Adrenal gland (tissue), 9 donors: ENCODE measurements at regions not wholly inside any gene's neighbourhood (a gene's known extent, or its start where the extent isn't known, plus 50 kb on each side); places are given as distances from the start of the nearest gene placed in this dataset.

Experiments used
- DNase-seq, 7 donors: peaks; one replicate each; pipeline ENCODE4 v3.0.0-alpha.2; 2019 to 2020
- H3K27ac ChIP-seq, 5 donors: fragments of 200-600 bp; sonication (generic) in 4 of 5; 1 replicate in 3 of 5; 2 replicates in 2 of 5; pipeline versions ENCODE4 v1.5.1 to v1.8.0; 2016 to 2020; ENCODE audit warnings: mild to moderate bottlenecking in 1 of 5
- H3K27me3 ChIP-seq: fragments of 200-600 bp; 2 replicates; pipeline ENCODE4 v1.8.0; 2021
- H3K36me3 ChIP-seq, 2 donors: fragments of 200-600 bp; replicated peaks in 1 of 2; 1 replicate in 1 of 2; 2 replicates in 1 of 2; pipeline versions ENCODE4 v1.5.1 to v1.8.0; 2018 to 2022
- H3K4me1 ChIP-seq, 2 donors: fragments of 200-600 bp; replicated peaks in 1 of 2; 1 replicate in 1 of 2; 2 replicates in 1 of 2; pipeline versions ENCODE4 v1.5.1 to v1.8.0; 2018 to 2021
- H3K4me3 ChIP-seq, 4 donors: fragments of 200-600 bp; sonication (generic) in 3 of 4; one replicate each; pipeline ENCODE4 v1.5.1; 2016 to 2018
- H3K9me3 ChIP-seq, 3 donors: fragments of 200-600 bp; sonication (generic) in 1 of 3; replicated peaks in 1 of 3; 1 replicate in 2 of 3; 2 replicates in 1 of 3; pipeline versions ENCODE4 v1.5.1 to v1.8.0; 2016 to 2021
- POLR2A ChIP-seq, 2 donors: fragments of 450-650 bp; IDR thresholded peaks; one replicate each; pipeline ENCODE4 v1.6.1; 2017; ENCODE audit warnings: antibody characterized with exemption in 2 of 2, mild to moderate bottlenecking in 2 of 2, moderate library complexity in 1 of 2
- WGBS, 4 donors: extraction: QIAGEN DNeasy Blood & Tissue Kit in 2 of 4; methylation state at CpG; one replicate each; pipeline versions ENCODE4 v1.1.5 to v1.1.7; 2013 to 2017; 5-methylcytosine and 5-hydroxymethylcytosine counted together
- intact Hi-C, 2 donors: fragments of 100-400 bp; cut with DNase I; formaldehyde crosslinking; loops; one replicate each; pipeline versions ENCODE4 v1.14.1 to v1.15.0; 2022 to 2023
- TF ChIP-seq, protein P1 (sequence below), 6 experiments: fragments of 450-650 bp in 4 of 6; fragments of 200-600 bp in 2 of 6; sonication (generic) in 1 of 6; IDR thresholded peaks; 1 replicate in 5 of 6; 2 replicates in 1 of 6; pipeline versions ENCODE4 v1.5.1 to v1.8.0; 2016 to 2021; ENCODE audit warnings: antibody characterized with exemption in 6 of 6, mild to moderate bottlenecking in 2 of 6, moderate library complexity in 1 of 6
- donor health status: healthy with polysubstance abuse.
- donor health status: Bipolar disorder and iron deficiency.
- donor health status: DM: yes; HTN: yes; CAD: no.
- donor health status: DM: no; HTN: no; CAD: no.
- donor health status: DM: no; HTN: no; CAD: no.

DNA sequence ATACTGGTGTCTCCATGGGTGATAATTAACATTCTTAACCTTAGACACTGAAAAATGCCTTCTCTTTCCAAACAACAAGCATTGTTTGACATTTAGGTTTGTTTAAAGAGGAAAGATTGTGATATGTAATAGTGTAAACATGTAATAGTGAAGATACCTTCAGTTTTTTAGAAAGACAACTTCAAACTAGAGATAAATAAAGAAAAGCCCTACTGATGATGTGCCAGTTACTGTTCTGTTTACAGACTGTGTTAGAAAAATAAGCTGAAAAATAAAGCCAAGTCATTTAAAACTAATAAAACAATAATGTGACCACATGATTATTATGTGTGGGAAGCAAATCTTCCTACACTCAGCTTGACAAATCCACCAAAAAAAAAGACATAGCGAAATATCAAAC lies 2035.3 kb upstream of the TENM3 start:
- H3K27me3 ChIP-seq, result no peaks in the 10 kb centered on the region
- no peak overlapping the region for H3K4me3 ChIP-seq
- TF ChIP-seq POLR2A (IDR thresholded peaks at IDR 0.05), result no peak
- TF ChIP-seq, protein P1, sequence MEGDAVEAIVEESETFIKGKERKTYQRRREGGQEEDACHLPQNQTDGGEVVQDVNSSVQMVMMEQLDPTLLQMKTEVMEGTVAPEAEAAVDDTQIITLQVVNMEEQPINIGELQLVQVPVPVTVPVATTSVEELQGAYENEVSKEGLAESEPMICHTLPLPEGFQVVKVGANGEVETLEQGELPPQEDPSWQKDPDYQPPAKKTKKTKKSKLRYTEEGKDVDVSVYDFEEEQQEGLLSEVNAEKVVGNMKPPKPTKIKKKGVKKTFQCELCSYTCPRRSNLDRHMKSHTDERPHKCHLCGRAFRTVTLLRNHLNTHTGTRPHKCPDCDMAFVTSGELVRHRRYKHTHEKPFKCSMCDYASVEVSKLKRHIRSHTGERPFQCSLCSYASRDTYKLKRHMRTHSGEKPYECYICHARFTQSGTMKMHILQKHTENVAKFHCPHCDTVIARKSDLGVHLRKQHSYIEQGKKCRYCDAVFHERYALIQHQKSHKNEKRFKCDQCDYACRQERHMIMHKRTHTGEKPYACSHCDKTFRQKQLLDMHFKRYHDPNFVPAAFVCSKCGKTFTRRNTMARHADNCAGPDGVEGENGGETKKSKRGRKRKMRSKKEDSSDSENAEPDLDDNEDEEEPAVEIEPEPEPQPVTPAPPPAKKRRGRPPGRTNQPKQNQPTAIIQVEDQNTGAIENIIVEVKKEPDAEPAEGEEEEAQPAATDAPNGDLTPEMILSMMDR (IDR thresholded peaks at IDR 0.05), result no peak
- H3K36me3 ChIP-seq, result no peaks in the 10 kb centered on the region
- DNase-seq, result no peak
- H3K4me1 ChIP-seq, result peaks cover 0 to 7% of the 10 kb centered on the region in 2 donors
- intact Hi-C loops, result no loop called here
- H3K27ac ChIP-seq, result no peak overlapping the region
- H3K9me3 ChIP-seq, result no peaks in the 10 kb centered on the region
- WGBS, 4 donors, result 77 to 83% (median 81%) methylated on average over 1 of the region's 1 CpG

DNA sequence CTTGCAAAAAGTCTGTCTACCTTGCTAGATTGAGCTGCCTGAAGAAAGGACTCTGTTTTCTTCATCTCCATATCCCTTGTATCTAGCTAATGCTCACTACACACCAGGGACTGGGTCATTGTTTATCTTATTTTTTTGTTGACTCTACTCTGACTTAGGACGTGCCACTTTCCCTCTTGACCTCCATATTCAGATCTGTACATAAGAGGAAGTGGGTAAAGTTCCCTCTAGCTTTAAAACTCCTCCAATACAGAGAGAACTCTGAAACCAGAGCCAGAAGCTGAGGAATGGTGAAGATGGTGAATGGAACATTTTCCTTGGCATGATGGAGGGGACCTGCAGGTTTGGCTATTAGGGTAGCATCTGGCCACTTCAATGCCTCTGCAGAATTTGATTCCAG lies 2026.1 kb upstream of the TENM3 start:
- no peak for TF ChIP-seq POLR2A (IDR thresholded peaks at IDR 0.05)
- TF ChIP-seq, protein P1 (IDR thresholded peaks at IDR 0.05), result no peak
- Histone ChIP-seq H3K4me1 (no peaks in the 10 kb centered on the region), H3K9me3 (peaks cover 0 to 4% (median 4%) of the 10 kb centered on the region in 3 donors), H3K36me3 (no peaks in the 10 kb centered on the region), H3K27ac (no peak overlapping the region), H3K27me3 (no peaks in the 10 kb centered on the region), H3K4me3 (no peak overlapping the region)
- WGBS, 4 donors, result 57 to 75% (median 71%) methylated on average over 1 of the region's 1 CpG
- no peak for DNase-seq
- intact Hi-C loops, result no loop called here

DNA sequence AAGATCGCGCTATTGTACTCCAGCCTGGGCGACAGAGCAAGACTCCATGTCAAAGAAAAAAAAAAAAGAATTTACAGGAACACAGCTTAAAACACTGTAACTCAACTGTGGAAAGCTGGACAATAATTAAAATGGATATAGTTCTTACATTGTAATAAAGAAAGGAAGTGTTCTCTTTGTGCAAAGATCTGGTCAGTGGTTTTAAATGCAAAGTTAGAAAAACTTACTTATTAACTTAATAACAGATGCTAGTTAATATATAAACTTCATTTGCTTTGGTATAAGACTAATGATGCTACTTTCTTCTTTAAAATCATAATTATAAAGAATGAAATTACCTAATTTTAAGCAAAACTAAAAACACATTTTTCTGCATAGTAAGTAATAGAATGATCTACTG lies 2024.1 kb upstream of the TENM3 start:
- H3K4me3 ChIP-seq, result no peak overlapping the region
- no peak for DNase-seq
- no peaks in the 10 kb centered on the region for H3K36me3 ChIP-seq
- no peaks in the 10 kb centered on the region for H3K4me1 ChIP-seq
- 88 to 95% (median 94%) methylated on average over 3 of the region's 3 CpGs for WGBS, 4 donors
- intact Hi-C loops, result no loop called here
- peaks cover 0 to 4% (median 4%) of the 10 kb centered on the region in 3 donors for H3K9me3 ChIP-seq
- no peak for TF ChIP-seq POLR2A (IDR thresholded peaks at IDR 0.05)
- TF ChIP-seq, protein P1 (IDR thresholded peaks at IDR 0.05), result no peak
- no peak overlapping the region for H3K27ac ChIP-seq
- no peaks in the 10 kb centered on the region for H3K27me3 ChIP-seq

DNA sequence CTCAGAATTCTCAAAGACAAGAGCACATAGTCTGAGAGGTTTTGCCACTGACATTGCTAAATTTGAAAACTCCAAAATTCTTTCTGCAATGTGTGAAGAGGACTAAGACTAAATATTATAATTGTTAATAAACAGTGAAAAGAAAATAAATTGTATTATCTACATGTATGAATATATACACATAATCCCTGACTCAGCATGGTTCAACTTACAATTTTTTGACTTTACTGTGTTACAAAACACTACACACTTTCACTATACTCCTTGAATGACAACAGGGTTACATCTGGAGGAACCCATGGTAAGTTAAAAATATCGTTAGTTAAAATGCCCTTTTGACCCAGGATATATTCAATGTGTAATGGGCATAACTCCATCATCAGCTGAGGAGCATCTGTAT lies 2017.2 kb upstream of the TENM3 start:
- intact Hi-C loops, result no loop called here
- 64 to 72% (median 65%) methylated on average over 1 of the region's 1 CpG for WGBS, 4 donors
- peaks cover 0 to 4% (median 4%) of the 10 kb centered on the region in 3 donors for H3K9me3 ChIP-seq

More for the DNA sequence above, 2017.2 kb upstream of the TENM3 start:
- Histone ChIP-seq H3K27me3 (no peaks in the 10 kb centered on the region), H3K36me3 (no peaks in the 10 kb centered on the region), H3K4me1 (peaks cover 0 to 23% of the 10 kb centered on the region in 2 donors), H3K27ac (no peak overlapping the region), H3K4me3 (no peak overlapping the region)
- no peak for DNase-seq
- TF ChIP-seq, protein P1 (IDR thresholded peaks at IDR 0.05), result no peak
- TF ChIP-seq POLR2A (IDR thresholded peaks at IDR 0.05), result no peak
